GM12873 (cell line): ENCODE measurements at regions not wholly inside any gene's neighbourhood (a gene's known extent, or its start where the extent isn't known, plus 50 kb on each side); places are given as distances from the start of the nearest gene placed in this dataset.

Experiments
- TF ChIP-seq, protein P1 (sequence below): IDR thresholded peaks from 2 replicates; pipeline ENCODE4 v1.5.1; 2012; ENCODE audit warnings: low read depth, mild to moderate bottlenecking, moderate library complexity, low read length, control low read depth; ENCODE audit not compliant: insufficient read depth; ENCODE audit errors: missing control alignments

DNA sequence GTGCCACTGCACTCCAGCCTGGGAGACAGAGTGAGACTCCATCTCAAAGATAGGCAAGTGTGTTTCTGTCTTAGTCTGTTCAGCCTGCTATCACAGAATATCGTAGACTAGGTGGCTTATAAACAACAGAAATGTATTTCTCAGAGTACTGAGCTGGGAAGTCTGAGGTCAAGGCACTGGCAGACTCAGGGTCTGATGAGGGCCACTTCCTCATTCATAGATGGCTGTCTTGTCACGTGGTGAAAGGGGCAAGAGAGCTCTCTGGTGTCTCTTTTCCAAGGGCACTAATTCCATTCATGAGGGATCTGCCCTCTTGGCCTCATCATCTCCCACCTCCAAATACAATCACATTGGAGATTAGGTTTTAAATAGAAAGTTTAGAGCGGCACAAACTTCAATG, 95.6 kb upstream of the PHACTR3 start:
- TF ChIP-seq, protein P1, sequence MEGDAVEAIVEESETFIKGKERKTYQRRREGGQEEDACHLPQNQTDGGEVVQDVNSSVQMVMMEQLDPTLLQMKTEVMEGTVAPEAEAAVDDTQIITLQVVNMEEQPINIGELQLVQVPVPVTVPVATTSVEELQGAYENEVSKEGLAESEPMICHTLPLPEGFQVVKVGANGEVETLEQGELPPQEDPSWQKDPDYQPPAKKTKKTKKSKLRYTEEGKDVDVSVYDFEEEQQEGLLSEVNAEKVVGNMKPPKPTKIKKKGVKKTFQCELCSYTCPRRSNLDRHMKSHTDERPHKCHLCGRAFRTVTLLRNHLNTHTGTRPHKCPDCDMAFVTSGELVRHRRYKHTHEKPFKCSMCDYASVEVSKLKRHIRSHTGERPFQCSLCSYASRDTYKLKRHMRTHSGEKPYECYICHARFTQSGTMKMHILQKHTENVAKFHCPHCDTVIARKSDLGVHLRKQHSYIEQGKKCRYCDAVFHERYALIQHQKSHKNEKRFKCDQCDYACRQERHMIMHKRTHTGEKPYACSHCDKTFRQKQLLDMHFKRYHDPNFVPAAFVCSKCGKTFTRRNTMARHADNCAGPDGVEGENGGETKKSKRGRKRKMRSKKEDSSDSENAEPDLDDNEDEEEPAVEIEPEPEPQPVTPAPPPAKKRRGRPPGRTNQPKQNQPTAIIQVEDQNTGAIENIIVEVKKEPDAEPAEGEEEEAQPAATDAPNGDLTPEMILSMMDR: no peak

DNA sequence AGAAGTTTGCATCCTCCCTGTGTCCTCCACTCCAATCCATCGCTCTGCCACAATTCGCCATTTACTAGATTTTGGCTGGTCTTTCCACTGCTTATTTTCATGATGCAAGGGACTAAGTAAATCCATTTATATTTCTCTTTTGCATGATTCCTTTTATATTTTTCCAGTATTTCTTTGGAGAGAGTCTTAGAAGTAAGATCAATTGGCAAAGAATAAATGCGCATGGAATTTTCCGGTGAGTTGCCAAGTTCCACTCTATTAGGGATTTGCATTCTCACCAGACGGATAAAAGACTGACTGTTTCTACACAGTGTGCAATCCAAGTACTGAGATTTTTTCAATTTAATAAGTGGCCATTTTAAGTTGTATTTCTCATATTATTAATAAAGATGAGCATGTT, 91.7 kb upstream of the PHACTR3 start:
- TF ChIP-seq, protein P1: no peak

DNA sequence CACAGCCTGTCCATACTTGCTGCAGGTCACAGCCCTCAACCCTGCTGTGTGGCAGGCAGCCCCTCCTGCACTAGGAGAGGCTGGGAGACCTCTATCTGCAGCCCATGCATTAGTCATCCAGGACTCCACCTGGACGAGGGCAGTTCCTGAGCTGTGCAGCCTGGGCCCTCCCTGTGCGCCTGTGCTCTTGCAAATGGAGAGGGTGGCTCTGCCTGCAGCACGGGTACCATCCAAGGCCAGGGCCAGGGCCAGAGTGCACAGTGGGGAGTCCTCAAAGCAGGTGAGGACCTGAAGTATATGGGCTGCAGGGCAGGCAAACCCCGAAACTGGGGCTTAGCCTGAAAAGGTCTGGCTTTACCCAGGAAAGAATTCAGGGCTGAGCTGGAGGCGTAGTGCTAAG, 89.8 kb upstream of the PHACTR3 start:
- TF ChIP-seq, protein P1: no peak

DNA sequence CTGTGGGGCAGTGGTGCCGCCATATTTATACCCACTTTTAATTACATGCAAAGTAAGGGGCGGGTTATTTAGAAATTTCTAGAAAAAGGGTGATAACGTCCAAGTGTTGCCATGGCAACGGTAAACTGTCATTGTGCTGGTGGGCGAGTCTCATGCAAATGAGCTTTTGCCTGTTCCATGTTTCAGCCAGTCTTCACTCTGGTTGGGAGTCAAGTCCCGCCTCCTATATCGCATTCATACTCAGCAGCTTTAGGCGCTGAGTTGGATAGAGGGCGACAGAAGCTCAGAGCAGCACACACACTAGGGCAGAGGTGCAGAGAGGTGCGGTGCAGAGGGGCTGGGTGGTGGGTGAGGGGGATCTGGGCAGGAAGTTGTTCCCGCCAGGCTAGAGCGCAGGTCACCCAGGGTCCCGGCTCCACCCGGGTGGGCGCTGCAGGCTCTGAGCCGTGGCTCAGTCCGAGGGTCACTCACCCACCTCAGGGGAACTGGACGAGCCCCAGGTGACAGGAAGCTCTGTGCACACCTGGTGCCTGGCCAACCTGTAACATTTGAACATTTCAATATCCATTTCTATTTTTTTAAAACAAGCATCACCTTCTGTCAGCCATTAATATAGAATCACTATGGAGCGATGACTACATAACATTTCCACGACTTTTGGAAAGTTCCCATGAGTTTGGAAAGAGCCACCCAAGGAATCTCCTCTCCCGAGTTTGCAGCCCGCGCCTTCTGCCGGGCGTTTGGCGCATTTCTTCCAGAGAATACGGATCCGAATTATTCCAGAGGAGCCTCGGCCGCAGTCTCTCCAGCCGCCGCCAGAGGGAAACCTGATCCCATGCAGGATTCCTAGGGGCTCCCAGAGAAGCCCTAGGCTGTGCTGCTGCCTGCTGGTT, 89.1 kb upstream of the PHACTR3 start:
- TF ChIP-seq, protein P1: peak; percentile 36

DNA sequence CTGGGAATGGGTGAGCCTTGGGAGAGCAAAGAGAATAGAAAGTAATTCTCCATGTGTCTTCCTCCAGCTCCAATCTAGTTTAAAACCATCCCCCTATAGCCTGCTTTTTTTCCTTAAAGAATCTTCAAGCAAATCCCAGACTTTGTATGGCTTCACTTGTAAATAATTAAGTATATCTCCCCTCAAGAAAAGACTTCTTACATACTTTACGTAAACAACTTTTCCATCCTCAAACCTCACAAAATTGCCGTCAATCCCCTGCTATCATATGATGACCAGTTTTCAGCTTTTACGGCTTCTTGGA, 88.5 kb upstream of the PHACTR3 start:
- TF ChIP-seq, protein P1: no peak

DNA sequence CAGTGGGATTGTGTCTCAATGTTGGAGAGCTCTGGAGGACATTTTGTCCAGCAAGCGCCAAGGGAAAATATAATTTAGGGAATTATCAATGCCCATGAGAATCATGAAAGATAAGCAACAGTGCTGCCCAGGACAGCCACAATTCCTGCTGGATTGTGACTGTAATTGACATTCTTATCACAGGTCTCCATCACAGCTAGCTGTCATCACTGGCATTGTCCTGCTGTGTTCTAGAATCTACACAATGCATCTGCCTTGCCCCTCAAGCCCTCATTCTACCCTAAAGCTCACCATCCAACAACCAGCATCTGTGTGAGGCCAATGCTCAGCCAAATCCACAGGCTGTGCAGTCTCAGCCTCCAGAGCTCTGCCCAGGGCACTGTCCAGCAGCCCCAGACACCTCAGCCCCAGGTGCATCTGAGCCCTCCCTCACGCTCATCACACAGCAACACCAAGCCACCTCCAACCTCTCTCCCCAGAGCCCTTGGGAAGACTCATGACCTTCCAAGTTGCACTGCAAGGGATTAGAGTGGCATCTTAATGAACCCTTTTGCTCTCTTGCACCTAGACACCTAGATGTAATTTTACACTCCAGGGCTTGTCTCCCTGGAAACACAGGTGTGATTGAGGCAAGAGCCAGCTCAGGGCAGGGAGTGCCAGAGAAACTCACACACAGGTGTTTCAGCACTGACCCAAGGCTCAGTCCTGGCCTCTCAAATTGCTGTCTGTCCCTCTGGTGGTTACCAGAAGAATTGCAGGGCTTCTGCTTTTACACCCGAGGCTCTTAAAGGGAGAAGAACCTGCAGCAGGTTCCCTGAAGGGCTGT, 85.2 kb upstream of the PHACTR3 start:
- TF ChIP-seq, protein P1: peak; percentile 93

DNA sequence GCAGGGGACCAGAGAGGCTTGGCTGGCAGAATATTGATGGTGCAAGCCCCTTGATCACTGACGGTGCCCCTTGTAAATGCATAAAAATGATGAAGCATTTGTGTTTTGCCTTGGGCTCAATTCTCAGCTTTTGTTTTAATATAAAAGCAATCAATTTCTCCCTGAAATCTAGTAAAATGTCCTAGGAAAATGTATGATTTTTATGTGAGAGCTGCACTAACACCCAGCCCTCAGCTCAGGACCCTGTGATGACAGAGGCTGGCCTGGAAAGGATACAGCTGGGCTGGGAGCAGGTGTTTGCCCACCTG, 84.7 kb upstream of the PHACTR3 start:
- TF ChIP-seq, protein P1: no peak
